Aorta (tissue), 5 donors: ENCODE measurements at regions not wholly inside any gene's neighbourhood (a gene's known extent, or its start where the extent isn't known, plus 50 kb on each side); places are given as distances from the start of the nearest gene placed in this dataset.
"Not testable (repeated sequence)": the region's sequence is repeated elsewhere in the genome, so short reads cannot be mapped to it uniquely, and the experiment has no call there.

ENCODE experiments used
- ATAC-seq: fragments of 200-7000 bp; cut with Tn5 transposase; one replicate; pipeline ENCODE4 v1.9.1; 2022; ENCODE audit warnings: moderate library complexity; ENCODE audit not compliant: low FRiP score
- DNase-seq, 2 donors: peaks; one replicate each; pipeline ENCODE4 v3.0.0-alpha.2; 2020
- H3K27ac ChIP-seq, 2 donors: one replicate each; pipeline ENCODE4 v1.5.1; 2013; ENCODE audit warnings: low read length in 2 of 2, mild to moderate bottlenecking in 2 of 2, moderate library complexity in 2 of 2, control low read depth in 1 of 2, inconsistent platforms in 1 of 2, low read depth in 1 of 2
- H3K27me3 ChIP-seq, 2 donors: one replicate each; pipeline ENCODE4 v1.6.1; 2013; ENCODE audit warnings: control low read depth in 1 of 2, low read length in 1 of 2, mild to moderate bottlenecking in 1 of 2, moderate library complexity in 1 of 2; ENCODE audit not compliant: insufficient read depth in 2 of 2, control insufficient read depth in 1 of 2
- H3K36me3 ChIP-seq, 2 donors: one replicate each; pipeline ENCODE4 v1.6.1; 2013; ENCODE audit warnings: control low read depth in 1 of 2, low read length in 1 of 2, mild to moderate bottlenecking in 1 of 2; ENCODE audit not compliant: insufficient read depth in 2 of 2, control insufficient read depth in 1 of 2
- H3K4me1 ChIP-seq, 2 donors: one replicate each; pipeline ENCODE4 v1.6.1; 2013; ENCODE audit warnings: low read length in 2 of 2, control low read depth in 1 of 2, mild to moderate bottlenecking in 1 of 2, moderate library complexity in 1 of 2; ENCODE audit not compliant: insufficient read depth in 2 of 2, control insufficient read depth in 1 of 2
- H3K4me3 ChIP-seq, 2 donors: one replicate each; pipeline ENCODE4 v1.5.1; 2013; ENCODE audit warnings: low read length in 2 of 2, control low read depth in 1 of 2, mild to moderate bottlenecking in 1 of 2
- H3K9me3 ChIP-seq: one replicate; pipeline ENCODE4 v1.6.1; 2013; ENCODE audit warnings: mild to moderate bottlenecking, low read length; ENCODE audit not compliant: control insufficient read depth
- WGBS, 2 donors: extraction: QIAGEN DNeasy Blood & Tissue Kit; methylation state at CpG; one replicate each; pipeline ENCODE4 v1.1.7; 2013; 5-methylcytosine and 5-hydroxymethylcytosine counted together
- intact Hi-C, 2 donors: fragments of 100-400 bp; cut with DNase I; formaldehyde crosslinking; loops; one replicate each; pipeline versions ENCODE4 v1.14.2 to v1.15.0; 2022
- donor health status: healthy with polysubstance abuse.
- donor health status: Bipolar disorder and iron deficiency.
- donor health status: DM: no; HTN: no; CAD: no.
- donor health status: DM: no; HTN: no; CAD: no.
- donor health status: DM: yes; HTN: yes; CAD: no.

- no peak overlapping the region for H3K27ac ChIP-seq
- no peaks in the 10 kb centered on the region for H3K36me3 ChIP-seq
- ATAC-seq (no peak), DNase-seq (peak in 1 of 2 donors; percentile 26)
- H3K27me3 ChIP-seq = no peaks in the 10 kb centered on the region
- H3K9me3 ChIP-seq = no peaks in the 10 kb centered on the region
- intact Hi-C loops = no loop called here
- WGBS, 2 donors = 80 to 85% methylated on average over 20 of the region's 20 CpGs
- no peaks in the 10 kb centered on the region for H3K4me1 ChIP-seq
- H3K4me3 ChIP-seq = no peak overlapping the region
Measured at GRCh38 chr2:242038166-242038927, 168.8 kb downstream of the RTP5 start.

- Histone ChIP-seq H3K4me3 (no peak overlapping the region), H3K27ac (no peak overlapping the region), H3K9me3 (no peaks in the 10 kb centered on the region), H3K27me3 (no peaks in the 10 kb centered on the region), H3K4me1 (no peaks in the 10 kb centered on the region), H3K36me3 (no peaks in the 10 kb centered on the region)
- peak in 1 of 2 donors; percentile 18 for DNase-seq
- no peak for ATAC-seq
- intact Hi-C loops = no loop called here
- 78 to 83% methylated on average over 13 of the region's 13 CpGs for WGBS, 2 donors
Measured at GRCh38 chr2:242038928-242039341, 169.4 kb downstream of the RTP5 start.

- no peaks in the 10 kb centered on the region for H3K9me3 ChIP-seq
- ATAC-seq (no peak), DNase-seq (peak; percentile 24 to 61)
- 86 to 88% methylated on average over 10 of the region's 10 CpGs for whole genome bisulfite sequencing, 2 donors
- no peaks in the 10 kb centered on the region for H3K36me3 ChIP-seq
- no peak overlapping the region for H3K27ac ChIP-seq
- H3K4me3 ChIP-seq = no peak overlapping the region
- intact Hi-C loops = no loop called here
- no peaks in the 10 kb centered on the region for H3K4me1 ChIP-seq
- no peaks in the 10 kb centered on the region for H3K27me3 ChIP-seq
Measured at GRCh38 chr2:242040303-242040655, 170.8 kb downstream of the RTP5 start.

GRCh38 chr2:242040681-242041080 is 171.2 kb downstream of the RTP5 start:
- intact Hi-C loops = no loop called here
- Histone ChIP-seq H3K27me3 (no peaks in the 10 kb centered on the region), H3K27ac (no peak overlapping the region), H3K9me3 (no peaks in the 10 kb centered on the region), H3K4me3 (no peak overlapping the region), H3K4me1 (no peaks in the 10 kb centered on the region), H3K36me3 (no peaks in the 10 kb centered on the region)
- WGBS, 2 donors = 86 to 87% methylated on average over 15 of the region's 15 CpGs
- ATAC-seq = no peak
- peak; percentile 32 to 61 for DNase-seq

GRCh38 chr2:242041816-242042215 is 172.3 kb downstream of the RTP5 start:
- no peak overlapping the region for H3K27ac ChIP-seq
- H3K36me3 ChIP-seq = no peaks in the 10 kb centered on the region
- intact Hi-C loops = no loop called here
- 75 to 82% methylated on average over 3 of the region's 3 CpGs for WGBS, 2 donors
- no peak overlapping the region for H3K4me3 ChIP-seq
- H3K27me3 ChIP-seq = no peaks in the 10 kb centered on the region
- DNase-seq (peak in 1 of 2 donors; percentile 10), ATAC-seq (no peak)
- H3K4me1 ChIP-seq = no peaks in the 10 kb centered on the region
- H3K9me3 ChIP-seq = no peaks in the 10 kb centered on the region

- 59 to 68% methylated on average over 13 of the region's 13 CpGs for WGBS, 2 donors
- Histone ChIP-seq H3K27me3 (no peaks in the 10 kb centered on the region), H3K27ac (no peak overlapping the region), H3K36me3 (no peaks in the 10 kb centered on the region), H3K9me3 (no peaks in the 10 kb centered on the region), H3K4me1 (no peaks in the 10 kb centered on the region), H3K4me3 (no peak overlapping the region)
- DNase-seq (peak in 1 of 2 donors; percentile 22), ATAC-seq (no peak)
- intact Hi-C loops = no loop called here
Measured at GRCh38 chr2:242043538-242044312, 174.2 kb downstream of the RTP5 start.

GRCh38 chr2:242044313-242044590 is 174.7 kb downstream of the RTP5 start:
- DNase-seq (no peak), ATAC-seq (no peak)
- Histone ChIP-seq H3K4me3 (no peak overlapping the region), H3K27ac (no peak overlapping the region), H3K4me1 (no peaks in the 10 kb centered on the region), H3K27me3 (no peaks in the 10 kb centered on the region), H3K36me3 (no peaks in the 10 kb centered on the region), H3K9me3 (no peaks in the 10 kb centered on the region)
- WGBS, 2 donors = 71 to 83% methylated on average over 4 of the region's 4 CpGs
- intact Hi-C loops = no loop called here

- WGBS, 2 donors = 93 to 94% methylated on average over 25 of the region's 25 CpGs
- H3K27ac ChIP-seq, H3K27me3 ChIP-seq, H3K4me1 ChIP-seq, ATAC-seq, H3K36me3 ChIP-seq, intact Hi-C loops, H3K9me3 ChIP-seq, H3K4me3 ChIP-seq: not testable (repeated sequence)
- peak in 1 of 2 donors; percentile 10 for DNase-seq
Measured at GRCh38 chr2:242045596-242046144, 176.1 kb downstream of the RTP5 start.
